Daoy (cell line): ENCODE measurements at regions not wholly inside any gene's neighbourhood (a gene's known extent, or its start where the extent isn't known, plus 50 kb on each side); places are given as distances from the start of the nearest gene placed in this dataset.
"Not testable (repeated sequence)": the region's sequence is repeated elsewhere in the genome, so short reads cannot be mapped to it uniquely, and the experiment has no call there.

ENCODE experiments used
- DNase-seq: peaks from one replicate; pipeline ENCODE4 v3.0.0-alpha.2; 2015; ENCODE audit warnings: low read depth

DNA sequence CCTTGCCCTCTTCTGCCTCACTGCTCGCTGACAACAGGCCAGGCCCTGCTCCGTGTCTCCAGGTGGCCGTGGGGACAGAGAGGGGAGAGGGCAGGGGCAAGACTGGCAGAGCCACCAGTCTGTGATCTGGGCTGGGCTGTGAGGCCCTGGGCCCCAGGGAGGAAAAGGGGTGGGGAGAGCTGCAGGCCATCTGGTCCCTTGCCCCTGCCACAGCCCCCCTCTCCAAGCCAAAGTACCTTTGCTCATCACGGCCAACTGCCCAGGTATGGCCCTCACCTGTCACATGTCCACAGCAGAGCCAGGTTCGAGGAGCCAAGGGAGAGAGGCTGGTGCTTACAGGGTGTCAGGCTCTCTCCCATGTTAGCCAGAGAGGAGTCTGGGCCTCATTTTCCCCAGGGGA lies 91.4 kb upstream of the LHX1 start:
- no peak for DNase-seq

DNA sequence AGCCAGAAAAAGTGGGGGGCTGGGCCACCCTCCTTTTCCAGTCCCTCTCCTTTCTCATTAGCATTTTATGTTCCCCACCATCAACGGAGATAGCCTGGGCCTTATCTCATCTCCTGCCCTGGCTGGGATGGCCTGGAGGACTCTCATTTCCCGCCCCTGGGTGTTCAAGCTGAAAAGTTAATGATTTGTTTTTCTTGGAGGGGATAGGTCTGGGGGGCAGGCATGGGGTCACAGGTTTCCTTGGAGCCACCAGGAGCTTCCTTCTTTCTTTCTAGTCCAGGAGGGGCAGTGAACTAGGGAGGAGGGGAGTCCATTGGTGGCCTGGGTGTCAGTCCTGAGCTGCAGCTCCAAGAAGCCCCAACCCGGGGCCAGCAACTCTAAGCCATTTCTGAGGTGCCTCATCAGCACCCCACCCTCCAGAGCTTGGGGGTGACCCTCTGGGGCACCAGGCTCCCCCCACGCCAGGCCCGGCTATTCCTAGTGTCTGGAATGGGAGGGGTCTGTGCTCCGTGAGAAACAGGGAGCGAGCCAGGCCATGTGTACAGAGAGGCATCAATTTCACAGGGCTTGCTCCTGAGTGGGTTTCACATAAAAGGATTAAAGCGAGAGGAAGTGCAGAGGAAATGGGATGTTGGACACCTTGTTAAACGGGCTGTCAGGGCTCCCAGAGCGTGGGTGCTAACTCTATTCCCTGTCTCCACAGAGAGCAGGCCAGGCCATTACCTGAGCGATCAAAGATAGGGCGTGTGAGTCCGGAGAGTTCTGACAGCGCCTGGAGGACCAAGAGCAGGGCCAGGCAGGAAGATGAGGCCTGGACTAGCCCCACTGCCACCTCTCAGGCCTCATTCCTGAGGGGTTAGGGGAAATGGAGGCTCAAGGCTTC lies 90.6 kb upstream of the LHX1 start:
- DNase-seq, result no peak

DNA sequence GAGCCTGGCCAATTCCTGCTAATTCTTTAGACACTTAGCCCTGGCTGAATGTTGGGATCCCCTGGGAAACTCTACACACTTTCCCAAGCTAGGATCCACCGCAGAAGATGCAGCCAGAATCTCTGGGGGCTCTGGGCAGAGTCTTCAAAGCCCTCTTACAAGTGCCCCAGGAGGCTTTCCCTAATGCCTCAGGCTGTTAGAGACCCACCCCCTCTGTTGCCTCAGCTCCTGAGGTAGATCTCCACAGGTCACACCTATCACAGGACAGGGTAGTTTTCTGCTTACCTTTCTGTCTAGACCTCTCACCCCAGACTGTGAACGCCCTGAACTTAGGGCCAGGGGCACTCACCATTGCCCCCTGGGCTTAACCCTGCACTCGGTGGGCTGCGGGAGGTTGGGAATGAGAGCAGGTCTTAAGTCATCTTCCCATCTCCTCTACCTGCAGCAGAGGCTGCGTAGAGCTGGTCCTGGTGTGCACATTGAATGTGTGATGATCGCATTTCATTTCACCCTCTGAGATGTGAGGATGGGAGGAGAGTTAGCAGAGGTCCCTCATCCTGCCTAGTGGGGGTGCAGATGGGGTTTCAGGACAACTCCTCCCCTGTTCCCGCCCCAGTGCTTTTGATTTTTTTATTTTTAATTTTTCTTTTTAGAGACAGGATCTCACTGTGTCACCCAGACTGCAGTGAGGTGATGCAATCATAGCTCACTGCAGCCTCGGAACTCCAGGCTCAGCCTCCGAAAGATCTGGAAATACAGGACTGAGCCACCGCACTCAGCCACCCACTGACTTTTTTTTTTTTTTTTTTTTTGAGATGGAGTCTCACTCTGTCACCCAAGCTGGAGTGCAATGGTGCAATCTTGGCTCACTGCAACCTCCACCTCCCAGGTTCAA lies 89.0 kb upstream of the LHX1 start:
- DNase-seq, result no peak

DNA sequence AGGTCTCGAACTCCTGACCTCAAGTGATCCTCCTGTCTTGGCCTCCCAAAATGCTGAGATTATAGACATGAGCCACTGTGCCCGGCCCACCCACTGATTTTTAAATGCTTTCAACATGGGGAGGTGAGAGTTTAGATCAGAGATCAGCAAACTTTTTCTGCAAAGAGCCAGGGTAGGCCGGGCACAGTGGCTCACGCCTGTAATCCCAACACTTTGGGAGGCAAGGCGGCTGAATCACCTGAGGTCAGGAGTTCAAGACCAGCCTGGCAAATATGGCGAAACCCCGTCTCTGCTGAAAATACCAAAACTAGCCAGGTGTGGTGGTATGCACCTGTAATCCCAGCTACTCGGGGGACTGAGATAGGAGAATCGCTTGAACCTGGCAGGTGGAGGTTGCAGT lies 88.3 kb upstream of the LHX1 start:
- DNase-seq, result not testable (repeated sequence)

DNA sequence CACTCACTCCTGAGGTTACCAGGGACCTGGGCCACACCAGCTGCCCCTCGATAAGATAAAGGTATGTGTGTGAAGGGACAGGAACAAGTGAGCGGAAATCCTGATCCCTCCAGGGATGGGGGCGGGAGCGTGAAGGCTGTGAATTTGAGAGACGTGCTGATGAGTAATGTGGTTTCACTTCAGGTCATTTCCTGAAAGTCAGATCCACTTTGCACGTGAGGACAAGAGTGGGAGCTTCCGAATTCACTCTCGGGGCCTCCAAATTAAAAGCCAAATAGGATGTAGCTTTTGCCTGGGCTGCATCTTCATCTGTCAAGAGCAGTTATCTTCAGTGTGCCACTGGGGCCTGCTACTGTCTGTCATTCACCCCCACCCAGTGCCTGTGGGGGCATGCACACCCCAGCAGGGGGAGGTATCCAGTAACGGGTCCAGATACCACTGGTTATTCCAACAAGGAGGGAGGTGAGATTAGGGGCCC lies 87.4 kb upstream of the LHX1 start:
- peak; percentile 89 for DNase-seq

DNA sequence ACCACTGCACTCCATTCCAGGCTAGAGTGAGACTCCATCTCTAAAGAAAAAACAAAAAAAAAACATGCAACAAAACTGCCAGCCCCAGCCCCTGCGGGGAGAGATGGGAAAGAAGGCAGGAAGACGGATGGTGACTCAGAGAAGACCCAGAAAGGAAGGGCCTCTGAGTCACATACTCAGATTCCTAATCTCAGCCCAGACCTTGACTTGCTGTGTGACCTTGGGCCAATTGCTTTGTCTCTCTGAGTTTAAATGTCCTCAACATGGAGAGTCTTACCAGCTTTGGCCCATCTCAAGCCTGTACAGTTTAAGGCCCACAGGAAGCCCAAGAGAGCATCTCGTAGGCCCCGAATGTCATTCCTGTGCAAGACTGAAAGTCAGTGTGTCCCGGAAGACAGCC lies 86.5 kb upstream of the LHX1 start:
- DNase-seq, result peak; percentile 88

DNA sequence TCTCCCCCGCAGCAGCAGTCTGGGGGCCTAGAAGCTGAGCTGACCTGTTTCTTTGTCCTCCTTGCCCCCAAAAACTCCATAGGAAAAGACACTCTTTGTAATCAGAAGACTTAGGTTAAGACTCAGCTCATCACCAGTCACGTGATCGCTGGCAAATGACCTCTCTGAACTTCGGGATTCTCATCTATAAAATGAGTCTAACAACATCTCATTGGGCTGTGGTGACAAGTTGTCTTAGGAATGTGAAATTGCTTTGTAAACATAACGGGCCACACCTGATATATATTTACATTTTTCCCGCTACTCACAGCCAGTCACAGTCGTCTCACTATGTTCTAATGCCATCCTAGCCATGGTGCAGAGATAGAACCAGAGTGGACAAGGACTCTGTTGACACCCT lies 86.0 kb upstream of the LHX1 start:
- DNase-seq, result peak; percentile 65

DNA sequence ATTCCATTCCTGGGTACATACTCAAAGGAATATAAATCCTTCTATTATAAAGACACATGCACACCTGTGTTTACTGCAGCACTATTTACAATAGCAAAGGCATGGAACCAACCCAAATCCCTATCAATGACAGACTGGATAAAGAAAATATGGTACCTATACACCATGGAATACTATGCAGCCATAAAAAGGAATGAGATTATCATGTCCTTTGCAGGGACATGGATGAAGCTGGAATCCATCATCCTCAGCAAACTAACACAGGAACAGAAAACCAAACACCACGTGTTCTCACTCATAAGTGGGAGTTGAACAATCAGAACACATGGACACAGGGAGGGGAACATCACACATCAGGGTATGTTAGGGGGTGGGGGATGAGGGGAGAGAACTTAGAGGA lies 84.8 kb upstream of the LHX1 start:
- not testable (repeated sequence) for DNase-seq

DNA sequence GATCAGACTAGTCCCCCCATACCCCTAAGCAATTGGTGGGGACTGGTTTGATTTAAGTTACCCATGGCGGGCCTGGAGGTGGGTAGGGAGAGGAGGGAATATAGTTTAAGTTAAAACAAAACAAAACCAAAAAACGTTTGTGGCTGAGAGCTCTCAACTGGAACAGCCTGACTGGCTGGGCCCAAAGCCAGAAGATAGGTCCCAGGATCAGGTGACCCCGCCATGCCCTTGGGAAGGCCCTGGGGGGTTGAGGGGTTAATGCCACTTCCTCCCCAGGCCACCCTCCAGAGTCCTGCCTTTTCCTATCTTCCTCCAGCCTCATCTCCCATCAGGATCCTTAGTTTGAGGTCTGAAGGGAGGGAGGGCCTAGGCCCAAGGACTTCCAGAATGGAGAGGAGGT lies 82.3 kb upstream of the LHX1 start:
- DNase-seq, result no peak

DNA sequence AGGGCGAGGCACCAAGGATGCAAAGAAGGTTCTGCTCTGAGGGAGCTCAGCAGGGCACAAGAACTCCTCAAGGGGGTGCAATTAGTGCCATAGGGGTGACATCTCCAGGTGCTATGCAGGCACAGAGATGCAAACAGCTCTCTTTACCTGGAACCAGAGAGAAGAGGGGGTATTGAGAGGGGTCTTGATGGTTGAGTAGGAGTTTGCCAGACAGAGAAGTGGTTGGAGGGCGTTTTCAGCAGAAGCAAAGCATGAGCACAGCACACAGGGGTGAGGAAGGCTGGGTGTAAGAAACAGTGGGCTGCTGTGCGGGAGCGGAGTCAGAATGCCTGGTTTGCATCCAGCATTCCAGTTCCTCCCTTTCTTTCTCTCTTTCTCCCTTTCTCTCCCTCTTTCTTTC lies 81.8 kb upstream of the LHX1 start:
- no peak for DNase-seq

DNA sequence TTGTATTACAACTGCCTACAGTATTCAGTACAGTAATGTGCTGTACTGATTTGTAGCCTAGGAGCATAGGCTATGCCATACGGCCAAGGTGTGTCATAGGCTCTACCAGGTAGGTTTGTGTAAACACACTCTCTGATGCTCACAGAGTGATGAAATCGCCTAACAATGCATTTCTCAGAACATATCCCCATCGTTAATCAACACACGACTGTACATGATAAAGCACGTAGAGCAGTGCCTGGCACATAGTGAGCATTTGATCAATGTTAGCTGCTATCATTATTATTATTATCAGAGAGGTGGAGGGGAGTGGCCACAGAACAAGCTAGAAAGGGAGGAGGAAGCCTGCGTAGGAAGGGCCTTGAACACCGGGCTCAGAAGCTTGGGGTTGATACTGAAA lies 81.1 kb upstream of the LHX1 start:
- no peak for DNase-seq

DNA sequence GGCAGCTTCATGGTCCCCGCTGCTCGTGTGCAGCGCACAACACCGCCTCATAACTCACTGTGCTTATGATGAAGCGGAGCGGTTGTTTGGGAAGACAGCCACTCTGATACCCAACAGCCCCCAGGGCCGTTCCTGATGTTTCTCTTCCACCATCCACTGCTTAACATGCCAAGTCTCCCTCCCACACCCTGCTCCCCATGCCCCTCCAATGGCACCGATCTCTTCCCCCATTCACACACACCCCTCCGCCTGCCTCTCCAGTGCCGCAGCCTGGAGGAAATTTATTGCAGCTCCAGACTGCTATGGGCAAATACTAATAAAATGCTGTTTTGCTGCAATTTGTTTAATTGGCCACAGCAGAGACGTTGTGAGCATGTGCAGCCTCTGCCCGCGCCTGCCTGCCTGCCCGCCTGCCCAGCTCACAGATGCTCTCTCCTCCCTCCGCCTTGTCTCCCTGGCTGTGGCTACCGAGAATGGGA lies 80.3 kb upstream of the LHX1 start:
- no peak for DNase-seq

DNA sequence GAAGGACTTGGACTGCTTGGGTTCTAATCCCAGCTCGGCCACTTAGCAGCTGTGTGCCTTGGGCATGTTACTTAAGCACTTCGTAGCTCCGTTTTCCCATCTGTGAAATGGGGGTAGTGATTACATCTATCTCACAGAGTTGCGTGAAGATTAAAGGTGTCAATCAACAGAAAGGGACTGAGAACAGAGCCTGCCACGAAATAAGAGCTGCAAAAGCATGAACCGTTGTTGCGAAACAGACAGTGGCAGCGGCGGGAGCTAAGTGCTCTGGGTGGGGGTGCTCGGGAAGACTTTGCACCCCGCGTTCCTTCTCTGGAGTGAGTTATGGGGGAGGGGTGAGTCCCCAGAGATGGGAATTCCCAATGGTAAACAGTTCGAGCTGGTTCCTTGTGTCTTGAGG lies 79.6 kb upstream of the LHX1 start:
- DNase-seq, result no peak

DNA sequence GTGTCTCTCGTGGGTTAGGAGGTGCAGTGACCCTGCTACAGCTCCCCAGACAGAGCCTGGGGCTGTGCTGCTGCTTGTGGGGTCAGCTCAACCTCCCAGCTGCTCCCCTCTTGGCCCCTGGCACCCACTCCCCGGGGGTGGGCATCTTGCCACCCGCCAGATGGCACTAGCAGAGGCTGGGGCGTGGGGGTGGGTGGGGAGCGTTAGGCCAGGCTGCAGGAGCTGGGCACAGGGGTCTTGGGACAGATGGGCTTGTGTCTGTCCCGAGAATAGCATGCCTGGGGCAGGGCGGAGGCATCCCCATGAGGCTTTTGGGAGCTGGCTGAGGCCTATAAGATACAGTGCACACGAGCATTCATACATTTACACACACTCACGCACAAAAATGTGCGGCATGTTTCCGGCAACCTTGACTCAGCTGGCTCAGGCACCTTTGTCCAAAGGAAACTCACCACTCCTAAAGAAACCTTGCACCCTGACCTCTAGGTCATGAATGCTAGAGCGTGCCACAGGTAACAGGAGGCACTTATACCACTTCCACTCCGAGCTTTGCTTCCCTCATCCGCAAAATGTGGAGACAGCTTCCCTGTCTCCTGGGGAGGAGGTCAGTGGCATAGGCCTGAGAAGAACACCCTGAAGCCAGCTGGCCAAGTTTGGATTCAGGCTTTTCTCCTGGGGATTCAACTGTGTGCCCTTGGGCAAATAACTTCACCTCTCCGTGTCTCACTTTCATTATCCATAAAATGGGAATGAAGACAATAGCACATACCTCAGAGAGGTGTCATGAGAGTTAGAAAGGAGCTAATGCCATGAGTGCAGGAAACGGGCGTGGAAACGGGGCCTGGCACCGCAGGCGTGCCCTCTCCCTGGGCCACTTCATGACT lies 78.9 kb upstream of the LHX1 start:
- DNase-seq, result peak; percentile 59

DNA sequence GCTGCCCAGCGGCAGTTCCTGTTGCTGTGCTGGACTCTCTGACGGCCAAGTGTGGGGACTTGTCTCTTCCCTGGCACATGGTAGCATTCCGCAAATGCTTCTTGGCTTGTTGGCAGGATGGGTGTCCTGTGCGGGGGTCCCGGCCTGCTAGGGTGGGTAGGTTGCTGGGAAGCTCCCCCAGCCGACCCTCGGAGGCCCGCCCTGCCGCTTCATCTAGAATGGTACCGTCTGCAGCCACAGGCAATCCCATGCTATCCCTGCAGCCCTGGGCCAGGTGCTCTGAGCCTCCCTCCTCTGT lies 78.3 kb upstream of the LHX1 start:
- no peak for DNase-seq

DNA sequence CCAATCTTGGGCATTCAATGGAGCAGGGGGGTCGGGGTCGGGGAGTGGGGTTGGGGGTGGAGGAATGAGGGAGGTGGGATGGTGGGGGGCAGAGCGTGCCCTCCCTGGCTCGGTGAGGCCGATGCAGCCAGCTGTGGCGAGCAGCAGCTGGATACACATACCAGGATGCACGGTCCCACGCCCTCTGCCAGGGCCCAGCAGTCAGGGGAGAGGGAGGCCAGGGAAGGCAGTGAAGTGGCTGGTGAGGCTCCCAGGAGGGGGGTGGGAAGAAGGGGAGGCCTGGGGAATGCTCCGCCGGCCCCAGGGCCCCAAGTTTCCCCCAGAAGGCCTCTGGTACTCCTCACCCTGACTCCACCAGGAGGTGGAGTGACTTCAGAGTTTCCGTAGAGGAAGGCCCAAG lies 77.6 kb upstream of the LHX1 start:
- DNase-seq, result no peak

DNA sequence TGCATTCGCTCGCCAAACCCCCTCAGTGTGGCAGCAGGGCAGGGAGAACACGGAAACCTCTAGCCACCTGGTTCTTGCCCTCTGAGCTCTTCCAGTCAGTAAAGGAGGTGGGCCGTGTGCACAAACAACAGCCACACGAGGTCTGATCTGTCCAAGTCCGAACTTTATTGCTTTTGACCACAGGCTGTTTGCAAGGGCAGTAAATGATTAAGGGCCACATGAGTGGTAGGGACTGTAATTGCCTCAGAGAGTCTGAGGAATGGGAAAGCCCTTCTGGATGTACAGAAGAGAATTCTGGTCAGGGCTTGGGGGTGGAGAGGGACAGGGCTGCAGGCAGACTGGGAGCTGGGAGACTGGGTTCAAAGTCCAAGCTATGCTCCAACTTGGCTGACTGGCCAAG lies 75.7 kb upstream of the LHX1 start:
- DNase-seq, result no peak

DNA sequence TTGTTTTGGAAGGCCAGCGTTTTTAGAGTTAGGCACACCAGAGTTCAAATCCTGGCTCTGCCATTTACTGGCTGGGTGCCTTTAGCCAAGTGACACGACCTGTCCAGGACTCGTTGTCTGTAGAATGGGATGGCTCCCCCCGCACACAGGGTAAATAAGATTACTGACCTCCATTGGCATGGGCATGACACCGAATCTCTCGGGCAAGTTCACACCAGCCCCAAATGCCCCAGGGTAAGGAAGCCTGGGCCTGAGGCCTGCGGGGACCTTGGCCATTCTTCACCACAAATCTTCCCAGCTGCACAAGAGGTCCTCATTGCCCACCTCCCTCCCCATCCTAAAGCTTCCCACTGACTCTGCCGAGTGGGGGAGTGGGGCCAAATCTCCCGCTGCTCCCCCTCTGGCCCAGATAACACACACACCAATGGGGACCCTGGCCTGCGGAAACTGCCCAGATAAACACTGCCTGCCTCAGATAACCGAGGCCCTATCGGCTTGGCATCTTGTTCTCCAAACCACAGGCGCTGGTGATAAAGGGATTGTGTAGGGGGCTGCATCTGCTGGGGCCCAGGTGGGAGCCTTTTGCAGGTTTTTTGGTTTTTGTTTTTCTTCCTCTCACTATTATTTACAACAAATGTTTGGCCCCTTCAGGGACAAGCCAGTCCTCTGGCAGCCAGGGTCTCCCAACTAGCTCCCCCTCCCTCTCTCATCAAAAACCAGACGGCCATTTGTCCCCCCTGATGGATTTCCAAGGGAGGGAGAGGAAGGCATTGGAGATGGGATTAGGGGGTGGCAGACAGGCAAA lies 75.0 kb upstream of the LHX1 start:
- DNase-seq, result no peak

DNA sequence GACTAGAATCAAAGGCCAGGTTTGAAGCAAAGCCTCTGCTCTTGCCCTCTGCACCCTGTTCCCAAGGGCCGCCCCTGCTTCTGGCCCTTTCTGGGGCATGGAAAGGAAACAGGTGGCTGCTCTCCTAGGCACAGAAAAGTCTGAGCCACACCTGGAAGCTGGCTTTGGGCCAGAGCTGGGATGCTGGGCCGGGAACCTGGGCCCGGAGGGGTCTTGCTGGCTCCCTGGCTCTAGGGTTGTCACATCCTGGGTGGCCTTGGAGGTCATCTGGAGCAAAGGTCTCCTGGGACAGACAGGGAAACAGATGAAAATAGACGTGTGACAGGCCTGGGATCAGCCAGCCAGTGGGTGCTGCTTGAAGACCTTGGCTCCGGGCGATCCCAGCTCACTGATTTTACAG lies 74.1 kb upstream of the LHX1 start:
- DNase-seq, result no peak

DNA sequence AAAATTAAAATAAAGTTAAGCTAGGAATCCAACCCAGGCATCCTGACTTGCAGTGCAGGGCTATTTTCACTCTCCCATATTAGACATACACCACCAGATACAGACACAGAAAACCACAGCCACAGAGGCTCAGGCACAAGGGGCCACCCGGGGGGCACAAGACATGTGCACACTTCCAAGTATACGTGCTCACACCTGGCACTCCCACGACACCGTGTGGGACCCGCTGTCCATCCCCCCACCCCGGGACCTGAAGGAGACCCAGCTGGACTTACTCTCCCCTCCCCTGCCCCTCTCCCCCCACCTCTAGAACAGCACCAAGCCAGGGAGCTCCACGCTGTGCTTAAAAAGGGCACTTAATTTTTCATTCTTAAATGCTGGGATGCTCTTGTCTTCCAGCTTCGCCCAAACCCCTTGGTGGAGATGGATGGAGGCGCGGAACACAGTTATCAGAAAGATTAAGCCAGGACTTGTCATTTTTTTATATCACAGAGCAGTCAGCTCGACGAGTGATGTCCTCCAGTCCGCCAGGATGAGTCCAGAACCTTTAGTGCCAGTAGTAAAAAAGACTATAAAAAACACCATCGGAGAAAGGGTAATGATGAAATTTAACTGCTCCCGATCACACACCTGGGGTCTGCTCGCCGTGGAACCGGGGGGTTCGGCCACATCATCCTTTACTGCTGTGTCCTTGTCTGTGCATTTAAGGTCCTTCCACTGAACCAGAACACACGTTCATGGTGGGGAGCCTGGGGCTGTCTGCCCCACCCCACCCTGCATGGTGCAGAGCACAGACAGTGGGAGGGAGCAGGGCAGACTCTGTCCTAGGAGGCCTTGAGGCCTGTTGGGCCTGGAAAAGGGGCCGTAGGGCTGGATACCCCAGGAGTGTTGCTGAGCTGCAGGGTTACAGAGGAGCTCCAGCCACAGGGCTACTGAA lies 73.3 kb upstream of the LHX1 start:
- DNase-seq, result no peak
